ENCODE measurements at regions not wholly inside any gene's neighbourhood (a gene's known extent, or its start where the extent isn't known, plus 50 kb on each side); places are given as distances from the start of the nearest gene placed in this dataset.
"Not testable (repeated sequence)": the region's sequence is repeated elsewhere in the genome, so short reads cannot be mapped to it uniquely, and the experiment has no call there.

DNA sequence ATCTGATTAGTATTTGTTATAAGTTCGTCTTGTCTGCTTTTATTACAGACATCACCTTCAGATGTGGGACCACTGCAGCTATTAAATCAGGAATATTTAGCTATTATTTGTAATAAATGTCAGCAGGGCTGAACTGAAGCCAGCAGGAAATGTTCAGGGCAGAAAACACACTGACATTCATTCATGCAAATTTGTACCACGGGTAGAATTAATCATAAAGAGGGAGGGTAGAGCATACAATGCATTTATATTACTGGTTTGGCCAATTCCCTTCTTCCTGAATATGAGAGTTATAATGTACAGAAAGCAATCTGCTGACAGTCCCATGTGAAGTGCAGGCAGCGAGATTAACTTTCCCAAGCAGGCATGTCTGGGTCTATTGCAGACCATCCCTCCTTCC is 117.3 kb upstream of the NUDT12 start:
- no peak overlapping the region for H2BK12ac ChIP-seq (ENCODE audit: insufficient read length, low read depth, low read length)
- no peak overlapping the region for H2AK5ac ChIP-seq (ENCODE audit: insufficient read length, low read length)

DNA sequence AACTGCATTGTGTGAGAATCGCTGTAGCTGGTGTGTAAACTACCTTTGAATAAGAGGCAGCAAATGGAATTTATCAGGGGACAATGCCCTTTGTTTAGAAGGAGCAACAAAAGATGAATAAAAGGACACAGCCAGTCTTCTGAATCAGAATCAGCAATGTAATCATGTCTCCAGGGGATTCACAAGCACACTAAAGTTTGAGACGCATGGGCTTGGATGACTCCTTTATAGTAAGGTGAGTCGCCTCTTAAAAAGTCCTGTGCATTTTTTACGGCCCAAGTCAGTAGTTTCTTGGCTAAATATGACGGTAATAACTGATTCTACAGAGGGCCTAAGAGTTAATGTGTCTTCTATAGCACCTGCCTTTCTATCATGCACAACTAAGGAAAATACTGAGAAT is 113.6 kb upstream of the NUDT12 start:
- not testable (repeated sequence) for H3K79me2 ChIP-seq (ENCODE audit: insufficient read depth, low read length); H3K4ac ChIP-seq (ENCODE audit: low read depth, low read length); H3K79me1 ChIP-seq (ENCODE audit: insufficient read depth, low read depth, low read length, poor library complexity, severe bottlenecking); H3K4me3 Mint-ChIP-seq; H2BK120ac ChIP-seq (ENCODE audit: low read depth, low read length, poor library complexity, severe bottlenecking); H3T11ph ChIP-seq (ENCODE audit: low read length); H2BK5ac ChIP-seq (ENCODE audit: insufficient read length, low read length); H3K27me3 ChIP-seq (ENCODE audit: insufficient read depth, low read length); H2AFZ ChIP-seq (ENCODE audit: low read length); H4K5ac ChIP-seq (ENCODE audit: insufficient read length, low read depth, low read length); H3K9ac ChIP-seq (ENCODE audit: extremely low read depth, insufficient read length, low read length); H4K91ac ChIP-seq (ENCODE audit: insufficient read length, low read depth, low read length); H2AK5ac ChIP-seq (ENCODE audit: insufficient read length, low read length); H3K27ac Mint-ChIP-seq; H3K23ac ChIP-seq (ENCODE audit: insufficient read length, low read depth, low read length); H3K23me2 ChIP-seq (ENCODE audit: insufficient read length, low read depth, low read length, poor library complexity, severe bottlenecking); H2BK20ac ChIP-seq (ENCODE audit: low read depth, low read length, poor library complexity, severe bottlenecking); H2BK15ac ChIP-seq (ENCODE audit: low read depth, low read length); H3K56ac ChIP-seq (ENCODE audit: insufficient read length, low read depth, low read length); H3K27ac ChIP-seq (ENCODE audit: insufficient read length, low read depth, low read length); H3K4me2 ChIP-seq (ENCODE audit: insufficient read depth, insufficient read length, low read length); H3K4me1 ChIP-seq (ENCODE audit: insufficient read depth, low read length); H3K9me3 Mint-ChIP-seq; H2BK12ac ChIP-seq (ENCODE audit: insufficient read length, low read depth, low read length); H3K9me3 ChIP-seq (ENCODE audit: control insufficient read depth, low read depth, low read length); H3K36me3 Mint-ChIP-seq (ENCODE audit: insufficient read depth in 1 of 3, low read depth in 3 of 3); DNase-seq; H3K14ac ChIP-seq (ENCODE audit: insufficient read depth, low read length); H4K8ac ChIP-seq (replicated peaks; ENCODE audit: insufficient read length, low read depth, low read length); H3K18ac ChIP-seq (ENCODE audit: insufficient read length, low read depth, low read length); H3K27me3 Mint-ChIP-seq (ENCODE audit: low read depth); H4K20me1 ChIP-seq (ENCODE audit: control insufficient read depth, insufficient read depth, insufficient read length)
- peaks cover 28 to 35% of the 10 kb centered on the region in 2 experiments for H3K4me1 Mint-ChIP-seq
- no CpG with 5 or more reads among the region's 5 CpGs for whole genome bisulfite sequencing (ENCODE audit: extremely low coverage, insufficient read length, low lambda C conversion rate)

More for the DNA sequence above, 117.3 kb upstream of the NUDT12 start:
- no peak overlapping the region for H2BK120ac ChIP-seq (ENCODE audit: low read depth, low read length, poor library complexity, severe bottlenecking)
- Mint-ChIP-seq H3K27ac (no peak overlapping the region), H3K27me3 (ENCODE audit: low read depth) (no peaks in the 10 kb centered on the region), H3K36me3 (ENCODE audit: insufficient read depth in 1 of 3, low read depth in 3 of 3) (peaks cover 0 to 9% (median 0%) of the 10 kb centered on the region in 3 experiments; a peak in 1 of 7 replicates), H3K9me3 (no peaks in the 10 kb centered on the region; a peak in 1 of 5 replicates), H3K4me1 (peaks cover 25 to 32% of the 10 kb centered on the region in 2 experiments), H3K4me3 (no peak overlapping the region)
- H3K56ac ChIP-seq (ENCODE audit: insufficient read length, low read depth, low read length): no peak overlapping the region
- no peaks in the 10 kb centered on the region for H3K23me2 ChIP-seq (ENCODE audit: insufficient read length, low read depth, low read length, poor library complexity, severe bottlenecking)
- H3K9ac ChIP-seq (ENCODE audit: extremely low read depth, insufficient read length, low read length): no peak overlapping the region
- H4K91ac ChIP-seq (ENCODE audit: insufficient read length, low read depth, low read length): no peak overlapping the region
- H3T11ph ChIP-seq (ENCODE audit: low read length): no peak overlapping the region
- H3K79me1 ChIP-seq (ENCODE audit: insufficient read depth, low read depth, low read length, poor library complexity, severe bottlenecking): no peaks in the 10 kb centered on the region
- H3K4me1 ChIP-seq (ENCODE audit: insufficient read depth, low read length): no peaks in the 10 kb centered on the region; the same call in 1 of the 2 replicates
- H3K4me2 ChIP-seq (ENCODE audit: insufficient read depth, insufficient read length, low read length): no peak overlapping the region
- no peak overlapping the region for H4K8ac ChIP-seq (replicated peaks; ENCODE audit: insufficient read length, low read depth, low read length)
- H4K20me1 ChIP-seq (ENCODE audit: control insufficient read depth, insufficient read depth, insufficient read length): no peaks in the 10 kb centered on the region
- H2AFZ ChIP-seq (ENCODE audit: low read length): no peak overlapping the region
- TF ChIP-seq, protein P1, sequence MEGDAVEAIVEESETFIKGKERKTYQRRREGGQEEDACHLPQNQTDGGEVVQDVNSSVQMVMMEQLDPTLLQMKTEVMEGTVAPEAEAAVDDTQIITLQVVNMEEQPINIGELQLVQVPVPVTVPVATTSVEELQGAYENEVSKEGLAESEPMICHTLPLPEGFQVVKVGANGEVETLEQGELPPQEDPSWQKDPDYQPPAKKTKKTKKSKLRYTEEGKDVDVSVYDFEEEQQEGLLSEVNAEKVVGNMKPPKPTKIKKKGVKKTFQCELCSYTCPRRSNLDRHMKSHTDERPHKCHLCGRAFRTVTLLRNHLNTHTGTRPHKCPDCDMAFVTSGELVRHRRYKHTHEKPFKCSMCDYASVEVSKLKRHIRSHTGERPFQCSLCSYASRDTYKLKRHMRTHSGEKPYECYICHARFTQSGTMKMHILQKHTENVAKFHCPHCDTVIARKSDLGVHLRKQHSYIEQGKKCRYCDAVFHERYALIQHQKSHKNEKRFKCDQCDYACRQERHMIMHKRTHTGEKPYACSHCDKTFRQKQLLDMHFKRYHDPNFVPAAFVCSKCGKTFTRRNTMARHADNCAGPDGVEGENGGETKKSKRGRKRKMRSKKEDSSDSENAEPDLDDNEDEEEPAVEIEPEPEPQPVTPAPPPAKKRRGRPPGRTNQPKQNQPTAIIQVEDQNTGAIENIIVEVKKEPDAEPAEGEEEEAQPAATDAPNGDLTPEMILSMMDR (conservative IDR thresholded peaks at IDR 0.05): no peak
- no peaks in the 10 kb centered on the region for H3K27me3 ChIP-seq (ENCODE audit: insufficient read depth, low read length)
- no peak overlapping the region for H2BK15ac ChIP-seq (ENCODE audit: low read depth, low read length)
- no peak overlapping the region for H3K23ac ChIP-seq (ENCODE audit: insufficient read length, low read depth, low read length)
- H3K79me2 ChIP-seq (ENCODE audit: insufficient read depth, low read length): no peaks in the 10 kb centered on the region
- H2BK5ac ChIP-seq (ENCODE audit: insufficient read length, low read length): no peak overlapping the region
- no peak overlapping the region for H4K5ac ChIP-seq (ENCODE audit: insufficient read length, low read depth, low read length)
- no peak overlapping the region for H3K4ac ChIP-seq (ENCODE audit: low read depth, low read length)
- H3K9me3 ChIP-seq (ENCODE audit: control insufficient read depth, low read depth, low read length): no peaks in the 10 kb centered on the region
- H3K27ac ChIP-seq (ENCODE audit: insufficient read length, low read depth, low read length): no peak overlapping the region
- H3K18ac ChIP-seq (ENCODE audit: insufficient read length, low read depth, low read length): no peak overlapping the region
- no peak overlapping the region for H2BK20ac ChIP-seq (ENCODE audit: low read depth, low read length, poor library complexity, severe bottlenecking)
- no CpG with 5 or more reads among the region's 3 CpGs for WGBS (ENCODE audit: extremely low coverage, insufficient read length, low lambda C conversion rate)
- H3K14ac ChIP-seq (ENCODE audit: insufficient read depth, low read length): no peak overlapping the region
- DNase-seq: no peak
